ENCODE measurements at regions not wholly inside any gene's neighbourhood (a gene's known extent, or its start where the extent isn't known, plus 50 kb on each side); places are given as distances from the start of the nearest gene placed in this dataset.

GRCh38 chr18:68186039-68186438 is 528.9 kb downstream of the TMX3 start:
- no peaks in the 10 kb centered on the region for H3K4me1 ChIP-seq
- no peak for ATAC-seq (ENCODE audit: low FRiP score in 2 of 2)
- H3K36me3 ChIP-seq = no peaks in the 10 kb centered on the region
- DNase-seq = no peak
- no peaks in the 10 kb centered on the region for H3K9me3 ChIP-seq
- no peak overlapping the region for H3K27ac ChIP-seq
- TF ChIP-seq CTCF (IDR thresholded peaks at IDR 0.05) = no peak
- no peak for TF ChIP-seq EP300 (IDR thresholded peaks at IDR 0.05)
- TF ChIP-seq POLR2A (IDR thresholded peaks at IDR 0.05) = no peak
- no peak for TF ChIP-seq POLR2AphosphoS5 (IDR thresholded peaks at IDR 0.05)
- no peak overlapping the region for H3K4me3 ChIP-seq
- WGBS, 2 donors = 75 to 83% methylated on average over 5 of the region's 5 CpGs
- H3K27me3 ChIP-seq = no peaks in the 10 kb centered on the region

- no peak for ATAC-seq (ENCODE audit: low FRiP score in 2 of 2)
- TF ChIP-seq POLR2A (IDR thresholded peaks at IDR 0.05) (no peak), CTCF (IDR thresholded peaks at IDR 0.05) (no peak), EP300 (IDR thresholded peaks at IDR 0.05) (no peak), POLR2AphosphoS5 (IDR thresholded peaks at IDR 0.05) (no peak)
- Histone ChIP-seq H3K36me3 (no peaks in the 10 kb centered on the region), H3K4me3 (no peak overlapping the region), H3K27me3 (no peaks in the 10 kb centered on the region), H3K27ac (no peak overlapping the region), H3K4me1 (peaks cover 0 to 5% (median 0%) of the 10 kb centered on the region in 4 donors), H3K9me3 (no peaks in the 10 kb centered on the region)
- 52 to 62% methylated on average over 2 of the region's 2 CpGs for WGBS, 2 donors
- no peak for DNase-seq
Observed at GRCh38 chr18:68181956-68182355, 533.0 kb downstream of the TMX3 start.

GRCh38 chr18:68179811-68180210 is 535.1 kb downstream of the TMX3 start:
- Histone ChIP-seq H3K9me3 (no peaks in the 10 kb centered on the region), H3K4me1 (peaks cover 0 to 5% (median 0%) of the 10 kb centered on the region in 4 donors), H3K27ac (no peak overlapping the region), H3K4me3 (no peak overlapping the region), H3K27me3 (no peaks in the 10 kb centered on the region), H3K36me3 (no peaks in the 10 kb centered on the region)
- WGBS, 2 donors = 80 to 88% methylated on average over 2 of the region's 2 CpGs
- TF ChIP-seq POLR2A (IDR thresholded peaks at IDR 0.05) (no peak), CTCF (IDR thresholded peaks at IDR 0.05) (no peak), EP300 (IDR thresholded peaks at IDR 0.05) (no peak), POLR2AphosphoS5 (IDR thresholded peaks at IDR 0.05) (no peak)
- ATAC-seq (ENCODE audit: low FRiP score in 2 of 2) = no peak
- no peak for DNase-seq

- TF ChIP-seq POLR2AphosphoS5 (IDR thresholded peaks at IDR 0.05) (no peak), POLR2A (IDR thresholded peaks at IDR 0.05) (no peak), CTCF (IDR thresholded peaks at IDR 0.05) (no peak), EP300 (IDR thresholded peaks at IDR 0.05) (no peak)
- no peak overlapping the region for H3K4me3 ChIP-seq
- WGBS, 2 donors = 50 to 73% methylated on average over 1 of the region's 1 CpG
- no peaks in the 10 kb centered on the region for H3K9me3 ChIP-seq
- DNase-seq = no peak
- no peaks in the 10 kb centered on the region for H3K36me3 ChIP-seq
- H3K27me3 ChIP-seq = no peaks in the 10 kb centered on the region
- no peak for ATAC-seq (ENCODE audit: low FRiP score in 2 of 2)
- H3K27ac ChIP-seq = no peak overlapping the region
- H3K4me1 ChIP-seq = peaks cover 0 to 5% (median 0%) of the 10 kb centered on the region in 4 donors
Observed at GRCh38 chr18:68178921-68179320, 536.0 kb downstream of the TMX3 start.

All from upper lobe of left lung (tissue), 6 donors.